ENCODE measurements at regions not wholly inside any gene's neighbourhood (a gene's known extent, or its start where the extent isn't known, plus 50 kb on each side); places are given as distances from the start of the nearest gene placed in this dataset.

DNA sequence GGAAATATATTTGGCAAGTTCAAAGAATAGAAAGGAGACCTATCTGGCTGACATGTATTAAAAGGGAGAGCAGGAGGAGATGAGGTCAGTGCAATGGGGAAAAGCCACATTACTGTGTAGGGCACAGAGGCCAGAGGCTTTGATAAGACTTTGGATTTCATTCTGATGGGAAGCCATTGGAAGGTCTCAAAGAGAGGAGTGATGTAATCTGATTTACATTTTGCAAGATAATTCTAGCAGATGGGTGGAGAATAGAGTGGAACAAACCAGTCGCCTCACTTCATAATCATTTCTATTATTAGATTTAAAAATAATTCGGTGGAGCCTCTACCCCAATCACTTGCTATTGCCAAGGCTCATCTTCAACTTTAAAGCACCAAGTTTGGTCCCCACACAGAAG lies 278.4 kb upstream of the ZC3H12C start:
- DNase-seq, result no peak

DNA sequence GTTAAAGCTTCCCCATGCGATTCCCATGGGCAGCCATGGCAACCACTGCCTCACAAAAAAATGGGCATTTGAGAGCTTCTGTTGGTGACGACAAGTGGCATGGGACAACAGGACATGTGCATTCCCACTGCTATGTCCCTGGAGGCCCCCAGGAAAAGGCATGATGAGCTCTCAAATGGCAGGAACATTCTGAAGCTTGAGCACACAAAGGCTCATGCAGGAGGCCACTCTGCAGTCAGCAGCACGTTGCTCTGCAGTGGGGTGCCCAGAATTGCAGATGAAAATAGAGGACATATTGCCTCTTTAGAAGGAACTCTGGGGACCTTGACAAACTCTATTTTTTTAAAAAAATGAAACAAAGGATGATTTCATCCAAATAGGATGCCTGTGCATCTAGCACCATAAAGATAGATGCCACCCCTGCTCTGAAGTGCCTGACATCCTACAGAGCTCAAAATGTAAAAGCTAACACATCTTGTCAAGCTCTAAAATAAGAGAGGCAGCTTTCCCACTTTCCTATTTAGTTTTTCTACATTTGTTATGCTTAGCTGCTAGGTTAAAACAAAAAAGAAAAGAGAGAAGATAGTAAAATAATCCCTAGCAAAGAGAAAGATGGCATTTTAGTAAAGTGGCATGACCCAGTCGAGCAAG lies 277.6 kb upstream of the ZC3H12C start:
- DNase-seq, result no peak

DNA sequence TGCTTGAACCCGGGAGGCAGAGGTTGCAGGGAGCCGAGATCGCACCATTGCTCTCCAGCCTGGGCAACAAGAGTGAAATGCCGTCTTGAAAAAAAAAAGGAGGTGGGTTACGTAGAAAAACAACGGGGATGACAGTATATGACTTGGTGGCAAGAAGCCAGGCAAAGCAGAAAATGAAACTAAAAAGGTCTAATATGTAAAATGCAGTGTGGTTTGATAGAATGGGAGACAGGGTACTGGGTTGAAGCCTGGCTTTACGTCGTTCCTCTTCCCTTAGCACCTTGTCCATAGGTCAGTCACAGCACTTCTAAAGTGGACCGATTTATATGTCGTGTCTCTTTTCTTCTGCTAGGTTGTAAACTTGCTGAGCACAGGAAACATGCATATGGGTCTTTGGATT lies 274.9 kb upstream of the ZC3H12C start:
- DNase-seq, result no peak

DNA sequence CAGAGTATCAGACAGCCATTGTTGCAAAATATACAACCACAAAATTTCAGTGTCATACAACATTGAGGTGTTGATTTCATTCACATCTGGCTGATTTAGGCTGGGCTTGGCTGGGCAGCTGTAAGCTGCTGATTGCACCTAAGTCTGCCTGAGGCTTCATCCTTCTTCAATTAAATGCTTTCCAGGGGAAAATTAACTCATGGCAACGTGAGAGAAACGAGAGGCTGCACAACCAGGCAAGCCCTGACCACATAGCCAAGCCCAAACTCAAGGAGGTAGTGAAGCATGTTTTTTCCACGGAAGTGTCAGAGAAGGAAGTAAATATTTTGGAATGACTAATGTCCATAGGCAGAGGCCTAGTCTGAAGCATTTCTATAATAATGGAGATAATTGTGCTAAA lies 273.8 kb upstream of the ZC3H12C start:
- DNase-seq, result no peak

DNA sequence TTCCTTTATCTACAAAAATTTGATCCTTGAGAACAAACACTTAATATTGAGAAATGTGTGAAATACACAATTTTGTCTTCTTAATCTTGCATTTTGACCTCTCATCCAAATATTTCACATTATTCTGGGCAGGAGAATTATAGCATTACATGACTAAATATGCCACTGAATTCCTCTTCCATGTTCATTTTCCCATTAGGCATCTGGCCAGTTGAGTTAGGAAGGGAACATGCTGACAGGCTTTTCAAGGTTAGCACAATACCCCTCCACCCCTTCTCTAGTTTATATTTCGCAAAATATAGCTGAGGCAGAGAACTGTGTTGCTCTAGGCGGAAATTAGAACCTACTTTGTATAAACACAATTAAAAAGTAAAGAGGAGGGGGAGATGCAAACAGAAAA lies 271.7 kb upstream of the ZC3H12C start:
- DNase-seq, result no peak

DNA sequence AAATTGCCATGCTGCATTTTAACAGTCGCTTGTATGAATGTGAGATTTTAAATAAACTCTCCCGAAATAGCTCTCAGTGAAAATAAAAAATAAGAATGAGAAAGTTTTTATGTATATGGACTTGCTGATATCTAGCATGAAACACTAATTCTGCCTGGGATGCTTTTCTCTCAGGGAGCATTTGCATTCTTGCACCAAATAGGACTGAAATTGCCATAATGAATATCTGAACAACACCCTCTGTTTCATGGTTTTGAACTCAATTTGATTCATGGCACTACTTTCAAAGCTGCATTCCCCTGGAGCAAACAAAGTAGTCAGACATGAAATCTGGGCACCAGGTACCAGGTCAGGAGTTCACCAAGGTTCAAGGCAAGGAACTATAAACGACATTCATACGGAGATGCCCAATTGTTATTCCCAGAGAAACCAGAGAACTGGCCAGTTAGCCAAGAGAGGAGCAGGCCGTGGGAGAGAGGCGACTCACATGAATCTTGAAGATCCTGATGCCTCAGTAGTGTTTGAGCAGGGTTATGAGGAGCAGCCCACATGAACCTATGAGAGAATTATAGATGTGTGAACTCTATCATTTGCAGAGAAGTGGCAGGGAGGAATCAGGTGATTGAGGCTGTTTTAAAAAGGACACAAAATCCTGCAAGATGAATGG lies 270.6 kb upstream of the ZC3H12C start:
- no peak for DNase-seq

DNA sequence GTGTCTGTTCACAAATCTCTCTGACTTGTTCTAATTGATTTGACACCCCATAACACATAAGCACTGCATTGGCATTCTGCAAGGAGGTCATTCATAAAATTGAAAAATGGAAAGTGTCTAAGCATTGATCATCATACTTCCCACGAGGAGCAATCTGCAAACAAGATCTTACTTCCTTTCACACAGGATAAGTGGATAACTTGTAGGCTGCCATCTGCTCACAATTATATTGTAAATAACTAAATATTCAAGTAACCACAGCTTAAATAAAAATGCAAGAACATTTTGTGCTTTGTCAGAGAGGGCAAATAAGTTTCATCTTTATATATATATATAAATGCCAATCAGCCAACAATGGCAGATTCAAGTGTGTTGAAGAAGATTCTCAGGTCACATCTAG lies 264.8 kb upstream of the ZC3H12C start:
- no peak for DNase-seq

DNA sequence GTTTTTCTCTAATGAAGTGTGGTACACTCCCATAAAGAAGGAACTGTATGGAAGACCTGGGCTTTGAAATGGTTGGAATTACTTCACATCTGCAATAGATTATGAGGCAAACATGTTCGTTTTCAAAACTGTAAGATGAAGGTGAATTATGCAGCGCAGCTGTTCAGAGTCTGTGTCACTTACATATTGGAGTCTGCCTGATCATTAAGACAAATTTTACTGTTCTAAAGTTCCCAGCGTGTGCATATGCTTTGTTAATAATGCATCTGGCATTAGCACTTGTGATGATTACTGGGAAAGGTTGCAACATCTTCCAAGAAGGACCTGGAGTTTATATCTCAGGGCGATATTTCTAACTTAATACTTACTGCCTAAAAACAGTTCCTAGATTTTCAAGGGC lies 255.2 kb upstream of the ZC3H12C start:
- no peak for DNase-seq

DNA sequence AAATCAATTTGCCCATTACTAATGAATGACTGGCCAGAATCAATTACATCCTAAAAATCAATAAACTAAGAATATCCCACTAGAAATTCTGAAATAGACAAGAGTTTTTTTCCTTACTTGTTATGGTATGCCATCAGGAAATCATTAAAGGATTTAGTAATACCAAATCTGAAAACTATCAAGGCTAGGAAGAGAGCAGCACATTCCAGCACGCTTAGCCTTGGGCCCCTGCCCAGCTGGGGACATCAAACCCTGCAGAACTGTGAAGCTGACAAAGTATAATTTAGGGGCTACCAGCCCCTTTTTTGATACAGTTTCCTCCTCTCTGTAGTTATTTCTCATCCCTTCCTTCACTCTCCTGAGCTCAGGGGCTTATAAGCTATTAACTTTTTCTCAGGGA lies 247.8 kb upstream of the ZC3H12C start:
- no peak for DNase-seq

DNA sequence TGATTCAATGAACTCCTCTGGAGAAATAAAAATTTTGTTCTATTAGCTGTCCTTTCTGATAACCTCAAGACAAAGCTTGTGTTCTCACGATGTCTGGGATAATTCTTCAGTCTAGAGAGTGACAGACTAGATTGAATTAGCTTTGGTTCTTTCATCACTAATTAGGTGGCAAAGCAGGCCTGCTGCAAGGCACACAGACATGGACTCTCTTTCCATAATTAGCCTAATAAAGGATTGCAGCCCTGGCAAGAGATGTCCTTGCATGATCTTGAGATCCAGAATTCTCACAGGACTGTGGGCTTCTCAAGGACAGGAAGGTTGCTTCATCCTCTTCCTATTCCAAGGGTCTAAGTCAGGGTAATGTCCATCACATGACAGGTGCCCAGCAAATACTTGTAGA lies 245.6 kb upstream of the ZC3H12C start:
- DNase-seq, result no peak

DNA sequence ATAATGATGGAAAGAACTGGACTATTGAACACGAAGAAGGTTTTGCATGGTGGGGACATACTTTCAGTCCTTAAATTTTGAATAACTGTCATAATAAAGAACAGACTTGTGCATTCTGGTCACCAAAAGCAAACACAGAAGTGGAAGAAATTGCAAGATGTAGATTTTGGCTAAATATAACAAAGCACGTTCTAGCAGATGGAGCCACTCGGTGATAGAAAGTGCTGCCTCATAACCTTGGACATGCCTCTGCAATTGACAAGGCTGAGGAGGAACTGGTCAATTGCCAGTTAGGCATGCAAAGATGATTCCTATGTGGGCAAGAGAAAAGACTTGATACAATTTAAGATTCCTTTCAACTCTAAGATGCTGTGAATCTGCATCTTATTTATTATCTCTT lies 244.1 kb upstream of the ZC3H12C start:
- DNase-seq, result no peak

DNA sequence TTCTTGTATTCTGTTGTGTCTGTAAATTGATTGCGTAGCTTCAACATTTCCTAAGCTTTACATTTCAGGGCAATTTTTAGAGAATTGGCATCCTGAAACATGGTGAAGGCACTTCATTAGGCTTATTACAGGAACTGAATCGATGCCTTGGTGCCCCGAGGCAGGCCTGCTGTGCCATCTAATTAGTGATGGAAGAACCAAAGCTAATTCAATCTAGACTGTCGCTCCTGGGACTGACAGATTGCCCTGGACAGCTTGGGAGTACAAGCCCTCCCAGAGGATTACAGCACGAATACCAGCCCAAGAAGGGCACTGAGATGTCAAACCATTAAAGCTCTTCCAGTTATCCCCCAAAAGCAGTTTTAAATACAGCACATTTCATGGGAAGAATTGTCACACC lies 243.2 kb upstream of the ZC3H12C start:
- no peak for DNase-seq

DNA sequence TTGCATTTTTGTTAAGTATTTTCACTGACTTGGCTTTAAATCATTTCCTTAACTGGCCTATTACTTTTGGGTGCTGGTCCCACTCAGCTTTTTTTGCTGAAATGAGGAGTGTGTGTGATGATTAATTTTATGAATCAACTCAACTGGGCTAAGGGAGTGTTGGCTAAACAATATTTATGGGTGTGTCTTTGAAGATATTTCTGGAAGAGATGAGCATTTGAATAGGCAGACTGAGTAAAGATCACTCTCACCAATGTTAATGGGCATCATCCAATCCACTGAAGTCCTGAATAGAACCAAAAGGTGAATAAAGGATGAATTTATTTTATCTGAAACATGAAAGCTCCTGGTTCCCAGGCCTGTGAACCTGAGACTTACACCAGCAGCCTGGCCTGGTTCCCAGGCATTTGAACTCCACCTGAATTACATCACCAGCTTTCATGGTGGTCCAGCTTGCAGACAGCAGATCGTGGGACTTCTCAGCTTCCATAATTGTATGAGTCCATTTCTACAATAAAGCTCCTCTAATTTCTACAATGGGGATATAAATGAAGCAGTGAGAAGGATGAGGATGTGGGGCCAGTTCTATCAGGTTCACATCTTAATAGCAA lies 241.3 kb upstream of the ZC3H12C start:
- DNase-seq, result no peak

DNA sequence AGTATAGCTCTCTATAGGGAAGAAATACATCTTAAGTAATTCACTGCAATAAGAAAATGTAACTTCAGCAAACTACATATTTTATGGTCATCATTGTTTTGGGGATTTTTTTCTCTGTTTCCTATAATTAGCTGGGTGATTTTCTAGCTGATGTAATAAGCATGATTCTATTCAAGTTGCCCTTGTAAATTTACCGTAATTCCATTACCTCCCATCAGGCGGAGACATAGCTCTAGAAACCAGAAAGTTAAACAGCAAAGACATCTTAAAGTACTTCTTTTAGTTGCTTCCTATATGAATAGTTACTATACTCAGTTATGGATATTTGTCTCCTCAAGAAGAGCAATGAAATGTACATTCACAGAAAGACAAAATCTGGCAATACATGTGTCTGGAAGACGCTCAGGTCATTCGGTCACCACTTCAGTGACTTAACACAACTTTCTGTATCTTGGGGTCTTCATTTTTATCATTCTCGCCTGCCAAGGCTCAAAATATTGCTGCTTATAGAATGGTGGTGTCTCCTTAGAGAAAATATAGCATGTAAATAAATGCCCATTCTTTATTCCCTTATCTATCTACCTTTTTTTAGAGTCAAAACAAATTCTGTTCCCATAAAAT lies 239.9 kb upstream of the ZC3H12C start:
- peak; percentile 59 to 76 (median 70) for DNase-seq

DNA sequence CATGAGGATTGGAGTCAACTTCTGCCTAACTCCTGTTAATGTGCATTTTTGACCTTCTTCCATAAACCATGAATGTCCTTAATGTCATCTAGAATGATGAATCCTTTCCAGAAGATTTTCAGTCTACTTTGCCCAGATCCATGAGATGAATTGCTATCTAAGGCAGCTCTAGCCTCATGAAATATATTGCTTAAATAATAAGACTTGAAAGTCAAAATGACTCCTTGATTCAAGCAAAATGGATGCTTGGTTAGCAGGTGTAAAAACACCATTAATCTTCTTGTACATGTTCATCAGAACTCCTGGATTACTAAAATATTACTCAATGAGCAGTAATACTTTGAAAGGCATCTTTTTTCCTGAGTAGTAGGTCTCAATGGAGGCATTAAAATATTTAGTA lies 238.5 kb upstream of the ZC3H12C start:
- DNase-seq, result no peak

DNA sequence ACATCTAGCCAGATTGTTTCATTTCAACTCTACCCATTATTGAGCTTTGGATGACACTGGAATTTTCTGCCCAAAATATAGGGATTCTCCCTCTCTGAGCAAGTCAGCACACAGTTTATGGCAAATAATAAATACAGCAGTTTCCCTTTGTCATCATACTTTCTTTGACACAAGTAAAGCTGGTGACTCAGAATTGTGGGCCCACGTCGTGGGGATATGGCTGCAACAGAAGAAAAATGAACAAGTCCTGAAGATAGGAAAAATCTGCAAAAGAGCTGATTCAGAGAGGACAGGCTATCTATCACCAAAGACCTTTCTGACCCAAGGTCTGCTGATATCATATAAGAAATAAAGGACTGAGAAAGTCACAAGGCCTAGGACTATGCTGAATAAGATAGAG lies 236.3 kb upstream of the ZC3H12C start:
- no peak for DNase-seq

DNA sequence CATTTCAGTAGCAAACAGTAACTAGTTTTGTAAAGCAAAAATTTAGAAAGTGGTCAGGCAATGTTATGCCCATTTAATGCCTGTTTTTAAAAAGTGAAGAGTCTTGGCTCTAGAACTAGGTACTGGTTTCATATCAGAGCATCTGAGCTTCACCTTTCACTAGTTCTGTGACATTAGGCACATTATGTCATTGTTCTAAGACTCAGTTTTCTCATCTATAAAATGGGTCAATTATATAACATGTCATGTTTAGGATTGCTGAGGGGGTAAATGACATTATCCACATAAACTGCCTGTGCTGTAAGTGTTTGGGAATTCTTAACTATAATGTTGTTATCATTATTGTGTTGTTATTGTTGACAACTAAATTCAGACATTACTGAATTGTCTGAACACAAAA lies 235.6 kb upstream of the ZC3H12C start:
- no peak for DNase-seq

DNA sequence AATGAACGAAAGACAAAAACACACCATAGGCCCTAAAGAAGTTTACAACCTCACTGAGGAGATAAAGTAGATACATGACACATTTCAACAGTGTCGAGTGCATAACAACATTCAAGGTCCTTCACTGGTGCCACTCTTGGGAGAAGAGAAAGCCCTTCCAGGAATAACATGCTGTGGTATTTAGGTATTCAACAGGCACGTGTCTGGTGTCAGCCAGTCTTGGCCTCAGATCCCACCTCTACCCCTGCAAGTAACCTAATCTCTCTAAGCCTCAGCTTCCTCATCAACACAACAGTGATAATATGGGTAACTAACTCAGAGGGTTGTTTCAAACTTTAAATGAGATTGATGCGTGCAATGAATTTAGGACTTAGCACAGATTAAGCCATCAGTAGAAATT lies 235.0 kb upstream of the ZC3H12C start:
- DNase-seq, result no peak

DNA sequence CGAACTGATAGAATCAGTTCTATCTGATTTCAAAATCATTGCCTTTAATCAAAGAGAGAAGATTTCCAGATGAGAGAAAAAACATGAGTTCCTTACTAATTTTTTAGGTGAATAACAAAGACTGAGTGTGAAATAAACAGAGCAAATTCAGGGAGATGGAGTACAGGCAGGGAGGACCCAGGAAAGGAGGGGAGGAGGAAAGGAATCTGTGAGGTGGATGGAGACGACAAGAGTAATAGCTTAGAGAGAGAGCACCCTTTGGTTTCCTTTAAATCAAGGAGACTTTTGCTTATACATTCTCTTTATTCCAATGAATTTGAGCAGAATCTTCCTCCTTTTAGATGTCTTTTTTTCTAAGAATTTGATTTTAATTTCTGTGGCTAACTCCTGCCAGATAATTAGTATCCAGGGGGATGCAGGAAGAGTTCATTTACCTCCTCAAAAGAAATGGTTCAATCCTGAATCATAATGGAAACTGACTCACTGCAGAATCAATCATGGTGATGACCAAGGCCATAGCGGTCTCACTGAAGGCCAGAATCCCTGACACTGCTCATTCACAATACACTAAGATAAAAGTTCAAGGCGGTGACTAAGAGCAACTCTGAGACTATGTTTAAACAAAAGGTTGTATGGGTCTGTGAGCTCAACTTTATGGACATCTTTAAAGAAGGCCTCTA lies 234.0 kb upstream of the ZC3H12C start:
- DNase-seq, result no peak

DNA sequence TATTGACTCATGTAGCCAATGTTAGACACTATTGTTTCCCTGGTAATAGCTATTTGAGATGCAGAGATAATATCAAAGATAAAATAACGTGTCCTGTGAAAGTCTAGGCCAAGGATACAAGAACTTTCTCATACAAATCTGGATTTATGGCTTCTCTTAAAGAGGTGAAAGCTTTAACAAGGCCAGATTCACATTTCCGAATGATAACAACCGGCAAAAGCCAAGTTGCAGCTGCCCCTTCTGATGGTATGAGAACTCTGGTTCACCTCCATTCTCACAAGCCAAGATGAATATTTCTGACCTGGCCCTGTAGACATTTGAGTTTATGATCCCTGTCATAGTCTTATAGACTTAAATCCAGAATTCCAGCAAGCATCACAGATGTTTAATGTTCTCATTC lies 230.4 kb upstream of the ZC3H12C start:
- DNase-seq, result no peak

DNA sequence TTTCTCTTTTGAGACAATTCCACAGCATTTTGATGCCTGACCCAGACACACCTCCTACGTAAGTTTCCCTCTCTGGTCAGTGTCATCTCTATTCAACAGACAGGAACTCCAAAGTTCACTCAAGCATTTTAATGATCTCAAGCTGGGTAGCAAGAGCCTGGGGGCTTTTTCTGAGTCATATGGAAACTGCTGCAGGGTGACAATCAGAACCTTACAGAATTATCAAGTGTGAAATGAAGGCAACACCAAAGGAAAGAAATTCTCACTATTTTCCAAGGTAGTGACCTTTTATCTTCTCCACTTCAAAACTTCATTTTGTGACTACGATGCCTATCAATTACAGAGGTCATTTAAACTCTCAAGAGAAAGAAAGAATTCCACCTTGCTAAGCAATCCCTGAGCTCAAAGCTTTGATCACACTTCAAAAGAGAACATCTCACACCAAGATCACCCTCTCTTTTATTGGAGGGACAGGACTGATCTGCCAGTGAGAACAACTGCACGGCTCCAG lies 229.0 kb upstream of the ZC3H12C start:
- DNase-seq, result no peak

DNA sequence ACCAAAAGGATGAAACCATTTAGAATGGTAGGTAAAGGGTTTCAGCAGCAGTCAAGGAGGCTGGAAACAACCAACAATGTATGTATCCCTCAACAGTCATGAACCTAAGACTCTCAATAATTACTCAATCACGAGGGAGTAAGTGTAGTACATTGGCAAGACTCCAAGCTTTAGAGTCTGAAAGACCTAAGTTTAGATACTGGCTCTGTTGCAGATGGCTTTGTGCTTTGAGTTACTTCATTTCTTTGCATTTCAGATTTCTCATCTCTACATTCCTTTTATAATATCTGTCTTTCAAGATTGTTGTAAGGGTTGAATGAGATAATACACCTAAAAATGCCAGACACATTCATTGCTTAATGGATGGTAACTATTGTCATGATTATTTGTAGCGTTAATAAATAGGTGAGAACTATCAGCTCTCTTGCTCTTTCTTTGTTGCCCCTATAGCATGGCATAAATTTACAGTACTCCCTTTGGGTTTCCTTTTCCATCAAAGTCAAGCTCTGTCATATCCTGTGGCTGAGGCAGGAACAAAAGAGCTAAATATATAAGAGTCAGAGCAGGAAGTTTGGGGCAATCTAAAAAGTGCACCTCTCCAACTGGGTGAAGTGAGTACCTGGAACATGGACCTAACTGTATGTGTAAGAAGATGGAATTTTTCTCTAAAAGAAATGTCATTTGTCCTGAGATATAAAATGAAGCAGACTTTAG lies 228.2 kb upstream of the ZC3H12C start:
- DNase-seq, result peak in 2 of 4 experiments; percentile 22 to 31

Data from suppressor macrophage (primary cell).